Superior temporal gyrus (tissue), 1 donor: ENCODE measurements at regions not wholly inside any gene's neighbourhood (a gene's known extent, or its start where the extent isn't known, plus 50 kb on each side); places are given as distances from the start of the nearest gene placed in this dataset.
A peak's percentile ranks its signal among the peaks of the same experiment; 100 is the strongest.

ENCODE experiments used
- DNase-seq: peaks from one replicate; pipeline ENCODE4 v3.0.0-alpha.2; 2016; ENCODE audit errors: extremely low spot score

DNA sequence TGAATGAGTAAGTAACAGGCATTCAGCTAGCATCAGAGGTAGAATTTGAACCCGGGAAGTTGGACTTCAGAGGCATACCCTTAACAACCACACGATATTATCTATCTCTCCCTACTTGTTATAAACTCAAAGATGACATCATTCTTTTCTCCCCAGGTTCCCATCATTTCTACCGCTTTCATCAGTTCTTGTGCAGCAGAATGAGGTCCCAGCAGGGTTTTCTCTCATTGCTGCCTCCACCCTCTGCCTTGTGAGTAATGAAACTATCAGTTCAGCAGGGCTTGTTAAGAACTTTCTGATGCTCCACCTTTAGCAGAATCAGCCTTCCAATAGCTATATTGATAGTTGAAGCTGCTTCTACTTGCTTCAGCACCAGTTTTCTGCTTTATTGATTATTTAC, 487.5 kb upstream of the KCNMB2 start:
- no peak for DNase-seq

DNA sequence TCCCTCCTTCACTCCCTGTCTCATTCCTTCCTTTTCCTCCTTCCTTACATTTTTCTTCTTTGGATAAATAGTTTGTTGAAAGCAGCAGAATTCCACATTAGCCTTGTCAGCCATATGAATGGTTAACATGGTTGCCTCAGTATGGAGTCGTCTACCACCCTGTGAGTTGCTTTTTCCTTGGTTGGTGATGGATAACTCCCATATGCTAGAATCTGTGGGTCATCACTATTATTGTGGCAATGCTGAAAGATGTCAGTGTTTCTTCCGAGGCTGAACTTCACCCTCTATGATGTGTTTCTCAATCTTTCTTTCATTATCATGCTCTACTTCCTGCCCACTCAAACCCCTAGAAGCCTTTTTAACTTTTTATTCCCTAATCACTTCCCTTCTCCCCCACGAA, 481.8 kb upstream of the KCNMB2 start:
- no peak for DNase-seq

DNA sequence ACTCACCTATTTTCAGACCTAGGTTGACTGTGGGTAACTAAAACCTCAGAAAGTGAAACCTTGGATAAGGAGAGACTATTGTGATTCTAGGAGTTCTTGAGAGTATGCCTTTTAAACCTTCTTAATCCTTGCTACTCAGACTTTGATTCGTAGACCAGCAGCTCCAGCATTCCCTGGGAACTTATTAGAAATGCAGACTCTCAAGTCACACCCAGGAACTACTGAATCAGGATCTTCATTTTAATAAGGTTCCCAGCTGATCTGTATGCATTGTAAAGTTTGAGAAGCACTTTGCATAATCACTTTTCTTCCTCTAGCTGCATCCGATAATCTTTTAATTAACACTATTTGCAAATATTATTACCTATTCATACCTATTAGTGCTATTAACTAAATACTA, 480.3 kb upstream of the KCNMB2 start:
- no peak for DNase-seq

DNA sequence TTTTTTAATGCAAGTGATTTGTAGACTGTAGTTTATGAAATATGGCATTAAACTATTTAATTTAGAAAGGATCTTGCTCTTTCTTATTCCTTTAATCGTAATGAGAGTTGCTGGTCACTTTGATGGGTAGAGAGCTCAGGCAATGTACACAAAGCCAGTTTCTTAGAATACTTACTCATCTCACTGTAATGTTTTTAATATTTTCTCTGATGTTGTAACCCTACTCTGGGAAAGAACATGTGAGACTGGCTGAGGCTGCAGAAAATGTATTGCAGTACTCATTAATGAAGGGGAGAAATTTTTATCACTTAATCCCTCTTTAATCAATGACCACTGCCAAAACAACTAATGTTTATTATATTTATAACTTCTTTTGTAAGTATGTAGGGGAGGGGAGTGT, 479.4 kb upstream of the KCNMB2 start:
- DNase-seq = no peak

DNA sequence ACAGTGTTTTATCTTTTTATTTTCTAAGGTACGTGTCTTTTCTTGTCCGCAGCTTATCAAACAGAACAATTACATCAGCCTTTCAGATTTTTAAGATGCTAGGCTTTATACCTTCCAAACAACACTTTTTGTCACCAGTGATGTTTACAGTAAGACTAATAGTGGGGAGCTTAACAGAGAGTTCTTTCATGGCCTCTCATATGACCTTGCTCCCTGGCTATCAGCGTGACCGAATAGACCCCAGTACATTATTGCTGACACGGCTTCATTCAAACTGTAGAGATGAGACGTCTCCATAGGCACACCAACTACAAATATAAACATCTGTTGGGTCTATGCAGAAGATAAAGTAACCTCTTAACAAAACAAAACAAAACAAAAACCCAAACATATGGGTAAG, 477.6 kb upstream of the KCNMB2 start:
- DNase-seq = no peak

DNA sequence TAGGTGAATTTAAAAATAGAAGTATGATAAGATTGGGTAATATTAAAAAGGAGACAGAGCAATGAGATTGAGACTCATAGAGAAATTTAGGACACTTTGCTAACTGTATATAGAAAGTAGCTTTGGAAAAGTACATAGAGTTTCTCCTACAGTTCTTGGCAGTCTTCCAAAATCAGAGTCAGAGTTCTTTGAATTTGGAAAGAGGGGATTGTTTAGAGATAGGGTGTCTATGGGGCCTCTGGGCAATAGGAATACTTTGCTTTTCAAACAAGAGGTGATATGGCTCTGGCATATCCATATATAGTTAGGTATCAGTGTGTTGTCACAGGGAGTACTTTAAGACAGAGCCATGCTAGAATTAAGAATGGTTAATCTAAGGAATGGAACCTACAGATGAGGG, 477.1 kb upstream of the KCNMB2 start:
- no peak for DNase-seq

DNA sequence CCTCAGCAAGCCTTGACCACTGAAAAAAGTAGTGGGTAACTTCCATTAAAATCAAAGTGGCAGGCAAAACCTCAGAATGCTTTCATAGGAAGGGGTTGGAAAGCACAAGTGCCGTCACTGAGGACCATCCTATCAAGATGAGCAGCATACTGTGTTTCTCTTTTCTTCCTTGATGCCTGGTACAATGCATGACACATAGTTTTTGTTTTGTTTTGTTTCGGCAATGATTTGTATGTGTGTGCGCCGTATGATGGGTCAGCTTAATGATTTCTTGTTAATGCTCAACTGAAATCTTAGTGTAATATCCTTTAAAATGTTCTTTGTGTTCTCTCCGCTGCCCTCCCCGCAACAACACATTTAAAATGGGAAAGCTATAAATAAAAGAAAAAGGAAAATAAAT, 476.4 kb upstream of the KCNMB2 start:
- no peak for DNase-seq

DNA sequence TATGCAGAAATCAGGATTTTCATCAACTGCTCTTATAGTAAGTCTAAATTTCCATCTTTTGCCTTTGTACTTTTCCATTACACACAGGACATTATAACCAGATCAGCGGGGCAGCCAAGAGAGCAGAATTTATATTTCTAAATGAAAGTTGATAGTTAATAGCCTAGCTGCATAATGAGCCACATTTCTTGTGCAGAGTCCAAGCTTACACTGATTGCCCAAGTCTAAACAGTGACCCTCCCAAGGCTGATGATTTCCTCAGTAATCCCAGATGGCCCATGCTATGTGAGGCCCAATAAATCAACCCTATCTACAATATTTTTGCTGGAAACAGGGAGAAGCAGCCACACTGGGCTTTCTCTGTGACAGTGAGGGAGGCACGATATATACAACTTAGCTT, 475.8 kb upstream of the KCNMB2 start:
- no peak for DNase-seq

DNA sequence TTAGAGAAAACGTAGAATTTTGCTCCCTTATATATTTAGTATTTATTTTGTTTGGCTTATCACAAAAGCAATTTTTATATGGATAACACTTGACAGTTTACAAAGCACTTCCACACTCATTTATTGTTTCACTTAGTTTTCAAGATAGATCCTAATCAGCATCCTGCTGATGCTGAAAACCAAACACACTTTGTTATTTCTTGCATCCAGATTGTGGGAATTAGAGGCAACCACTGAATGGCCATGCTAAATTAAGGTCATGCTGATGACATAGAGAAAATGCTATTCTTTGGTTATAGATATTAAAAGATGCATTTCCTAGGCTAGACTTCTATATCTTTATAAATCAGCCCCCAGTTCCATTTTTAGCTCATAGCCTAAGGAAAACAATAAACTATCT, 474.1 kb upstream of the KCNMB2 start:
- DNase-seq = no peak

DNA sequence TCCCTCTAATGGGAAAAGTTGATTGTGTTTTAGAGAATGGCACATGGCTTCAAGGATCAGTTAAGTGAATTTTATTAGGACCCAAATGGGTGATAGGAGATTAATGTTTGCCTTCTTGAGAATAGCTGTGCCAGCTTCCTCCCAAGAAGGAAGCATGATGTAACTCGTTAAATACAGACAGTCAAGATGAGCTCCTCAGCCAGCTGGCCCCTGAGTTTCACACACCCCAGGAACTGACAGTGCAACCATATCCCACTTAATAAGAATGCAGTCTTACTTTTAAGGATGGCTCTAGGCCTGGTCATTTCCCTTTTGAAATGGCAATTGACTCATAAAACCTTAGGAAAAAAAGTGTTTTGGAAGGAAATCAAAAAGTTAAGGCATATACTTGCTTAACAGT, 472.8 kb upstream of the KCNMB2 start:
- no peak for DNase-seq

DNA sequence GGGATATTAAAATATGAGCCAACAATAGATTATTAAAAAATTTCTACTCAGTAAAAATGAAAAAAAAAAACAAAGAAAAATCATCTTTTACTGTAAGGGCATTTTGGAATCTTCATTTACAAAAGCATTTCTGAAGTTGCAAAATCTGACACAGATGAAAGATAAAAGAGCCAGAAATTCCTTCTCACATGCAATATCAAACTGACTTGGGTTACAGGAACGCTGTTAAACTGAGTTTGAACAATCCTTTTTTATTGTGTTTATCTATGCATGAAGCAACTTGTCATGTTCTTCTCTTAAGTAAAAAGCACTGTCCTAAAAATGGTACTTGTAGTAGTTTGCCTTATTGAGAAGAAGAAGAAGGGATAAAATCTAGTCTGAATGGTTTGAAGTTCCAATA, 468.5 kb upstream of the KCNMB2 start:
- DNase-seq = no peak

DNA sequence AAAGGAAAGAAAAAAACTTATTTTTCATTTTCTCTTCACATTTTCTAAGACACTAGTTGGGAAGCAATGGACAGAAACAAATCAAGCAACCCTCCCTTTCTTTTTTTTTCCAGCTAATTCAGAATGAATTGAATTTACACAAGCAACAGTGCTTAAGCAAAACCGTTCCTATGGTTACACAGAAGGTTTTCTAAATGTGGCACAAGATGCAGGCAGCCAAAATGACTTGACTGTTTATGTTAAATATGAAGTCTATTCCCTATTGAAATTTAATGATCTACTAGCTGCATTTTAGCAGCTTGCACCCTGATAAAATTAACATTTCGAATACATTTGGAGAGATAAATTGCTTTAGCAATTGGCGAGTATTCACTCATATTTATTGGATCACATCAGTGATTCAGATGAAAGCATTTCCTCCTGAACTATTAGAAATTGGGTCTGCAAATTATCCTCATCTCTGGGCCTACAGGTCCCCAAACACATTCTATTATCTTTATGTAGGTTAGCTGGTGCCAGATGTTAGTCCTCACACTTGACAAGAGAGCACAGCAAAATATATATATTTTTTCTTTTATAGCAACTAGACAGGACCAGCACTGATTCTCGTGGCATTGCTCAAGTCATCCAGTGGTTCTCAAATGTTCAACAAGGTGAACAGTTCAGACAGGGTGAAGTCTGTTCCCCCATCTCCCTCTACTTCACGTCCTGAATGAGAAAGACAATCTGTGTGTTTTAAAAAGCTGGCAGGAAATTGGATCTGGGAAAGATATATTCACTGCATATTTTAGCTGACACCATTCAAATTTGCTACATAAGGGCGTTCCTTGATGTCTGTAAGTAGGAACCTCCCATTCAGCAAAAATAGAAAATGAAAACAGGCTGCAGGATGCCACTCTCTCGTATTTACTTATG, 463.6 kb upstream of the KCNMB2 start:
- DNase-seq = peak; percentile 73

DNA sequence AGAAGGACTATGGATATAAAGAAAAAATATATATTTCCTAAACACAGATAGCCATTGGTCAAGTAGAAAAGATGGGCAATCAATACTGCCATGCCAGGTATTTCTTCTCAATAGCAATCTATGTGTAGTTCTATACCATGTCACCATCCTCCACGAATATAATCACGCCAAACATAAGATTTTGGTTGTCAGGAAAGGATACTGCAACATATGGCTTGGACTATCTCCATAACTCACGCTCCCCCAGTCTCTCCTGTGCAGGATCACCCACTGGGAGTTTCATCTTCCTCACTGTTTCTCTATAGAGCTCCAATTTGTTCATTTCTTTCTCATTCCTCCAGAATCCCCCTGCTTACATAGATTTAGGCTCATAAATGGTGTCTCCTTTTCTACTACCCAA, 462.9 kb upstream of the KCNMB2 start:
- no peak for DNase-seq

DNA sequence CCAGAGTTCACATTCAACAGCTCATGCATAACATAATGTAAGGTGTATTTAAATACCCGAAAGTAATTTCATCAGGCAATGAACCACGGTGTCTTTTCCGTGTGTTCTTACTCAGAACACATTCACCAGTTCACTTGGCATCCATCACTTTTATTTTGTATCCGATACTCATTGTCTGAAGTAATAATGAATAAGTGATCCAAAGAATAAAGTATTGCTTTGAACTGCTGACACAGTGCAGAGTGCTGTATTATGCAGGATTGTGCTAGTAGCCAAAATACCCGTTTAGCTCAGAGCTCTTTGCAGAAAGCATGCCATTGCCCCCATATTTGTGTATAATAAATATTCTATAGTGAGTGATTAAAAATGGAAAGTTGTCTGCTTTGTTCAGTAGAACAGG, 460.9 kb upstream of the KCNMB2 start:
- DNase-seq = peak; percentile 10

DNA sequence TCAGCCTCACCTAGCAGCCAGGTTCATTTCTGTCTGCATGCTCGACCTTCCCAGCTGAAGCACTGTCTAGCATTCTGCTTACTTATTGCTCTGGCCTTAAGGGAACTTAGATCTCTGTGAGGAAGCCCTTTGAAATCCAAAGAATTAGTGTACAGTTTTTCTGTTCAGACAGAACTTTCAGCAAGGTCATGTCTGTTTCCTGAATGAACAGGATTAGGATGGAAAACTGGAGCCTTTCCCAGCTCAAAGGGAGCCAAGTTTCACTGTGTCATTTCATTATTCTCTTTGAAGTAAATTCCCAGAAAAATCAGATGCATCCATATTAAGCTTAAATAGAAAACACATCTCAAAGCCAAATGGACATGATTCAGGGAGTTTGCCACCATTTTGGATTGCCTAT, 457.3 kb upstream of the KCNMB2 start:
- DNase-seq = peak; percentile 42

DNA sequence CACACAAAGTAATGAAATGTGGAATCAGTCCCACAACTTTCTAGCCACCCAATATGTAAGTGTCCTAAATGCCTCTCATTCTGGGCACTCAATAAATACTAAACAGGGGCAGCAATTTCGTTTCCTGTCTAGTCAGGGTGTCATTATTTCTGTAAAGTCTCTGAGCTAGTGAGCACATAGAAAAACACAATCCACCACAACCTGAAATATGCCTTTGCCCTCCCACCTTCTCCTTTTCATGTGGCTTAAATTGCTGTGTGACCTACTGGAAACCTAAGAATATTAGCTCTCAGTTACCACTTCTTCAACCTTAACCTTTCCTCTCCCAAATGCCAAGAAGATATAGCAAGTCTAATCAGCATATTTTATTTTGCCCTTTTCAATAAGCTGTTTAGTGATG, 456.3 kb upstream of the KCNMB2 start:
- DNase-seq = peak; percentile 14

DNA sequence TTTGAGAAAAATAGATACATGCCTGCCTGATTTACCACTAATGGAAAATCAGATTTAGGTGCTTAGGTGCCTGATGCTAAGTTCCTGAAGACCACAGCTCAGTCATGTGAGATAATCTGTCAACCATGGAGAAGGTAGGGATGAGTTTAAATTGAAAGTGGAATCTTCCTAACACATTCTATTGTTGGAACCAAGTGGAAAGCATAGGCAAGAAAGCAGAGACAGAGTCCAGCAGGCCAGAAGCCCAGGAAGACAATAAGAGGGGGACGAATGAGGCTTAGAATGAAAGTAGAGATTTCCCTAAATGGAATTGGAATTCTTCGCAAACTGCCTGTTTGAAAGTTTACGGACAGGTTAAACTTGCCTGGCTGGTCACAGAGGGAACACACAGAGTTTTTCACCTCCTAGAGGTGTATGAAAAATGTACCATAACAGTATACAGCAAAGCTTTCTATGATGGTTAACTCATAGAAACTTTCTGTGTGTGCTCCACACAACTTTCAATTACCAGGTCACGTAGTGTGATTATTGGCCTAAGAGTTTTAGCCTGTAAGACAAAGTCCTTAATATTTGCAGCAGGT, 453.8 kb upstream of the KCNMB2 start:
- peak; percentile 17 for DNase-seq

DNA sequence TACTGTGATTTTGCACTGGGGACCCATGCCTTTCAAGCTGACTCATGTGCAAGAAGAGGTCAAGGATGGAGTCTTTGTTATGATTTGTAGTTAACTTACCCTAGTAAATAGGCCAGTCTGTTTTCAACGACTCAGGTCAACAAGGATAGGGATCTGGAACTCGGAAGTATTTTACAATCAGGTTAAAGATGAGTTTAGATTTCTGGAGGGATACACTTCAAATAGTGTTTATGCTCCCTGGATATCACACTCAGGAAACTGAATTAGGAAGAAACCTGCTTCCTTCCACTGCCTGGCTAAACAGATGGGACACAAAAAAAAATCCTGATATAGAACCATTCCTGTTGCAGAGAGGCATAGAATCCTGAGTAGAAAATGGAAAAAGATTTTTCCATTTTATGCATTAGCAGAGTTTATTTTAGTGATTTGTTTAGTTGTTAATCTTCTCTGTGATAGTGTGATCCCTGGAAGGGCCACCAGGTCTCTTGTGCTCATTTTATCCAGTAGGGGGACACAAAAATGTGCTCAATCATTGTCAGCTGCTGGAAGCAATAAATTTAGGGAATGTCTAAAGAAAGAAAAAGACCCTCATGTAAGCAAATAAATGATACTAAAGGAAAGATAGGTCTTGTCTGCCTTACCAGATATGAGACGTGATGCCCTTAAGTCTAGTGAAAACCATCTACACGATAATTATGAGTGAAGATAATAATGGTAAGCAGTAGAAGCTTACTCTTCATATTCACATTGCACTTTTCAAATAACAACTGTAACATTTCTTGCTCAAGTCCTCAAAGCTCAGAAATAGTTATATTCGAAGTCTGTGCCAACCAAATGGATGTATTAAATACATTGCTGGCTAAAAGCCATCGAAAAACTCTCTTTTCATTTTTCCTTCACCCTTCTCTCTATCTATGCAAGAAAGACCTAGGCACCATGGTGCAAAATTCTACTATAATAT, 452.1 kb upstream of the KCNMB2 start:
- peak; percentile 66 for DNase-seq

DNA sequence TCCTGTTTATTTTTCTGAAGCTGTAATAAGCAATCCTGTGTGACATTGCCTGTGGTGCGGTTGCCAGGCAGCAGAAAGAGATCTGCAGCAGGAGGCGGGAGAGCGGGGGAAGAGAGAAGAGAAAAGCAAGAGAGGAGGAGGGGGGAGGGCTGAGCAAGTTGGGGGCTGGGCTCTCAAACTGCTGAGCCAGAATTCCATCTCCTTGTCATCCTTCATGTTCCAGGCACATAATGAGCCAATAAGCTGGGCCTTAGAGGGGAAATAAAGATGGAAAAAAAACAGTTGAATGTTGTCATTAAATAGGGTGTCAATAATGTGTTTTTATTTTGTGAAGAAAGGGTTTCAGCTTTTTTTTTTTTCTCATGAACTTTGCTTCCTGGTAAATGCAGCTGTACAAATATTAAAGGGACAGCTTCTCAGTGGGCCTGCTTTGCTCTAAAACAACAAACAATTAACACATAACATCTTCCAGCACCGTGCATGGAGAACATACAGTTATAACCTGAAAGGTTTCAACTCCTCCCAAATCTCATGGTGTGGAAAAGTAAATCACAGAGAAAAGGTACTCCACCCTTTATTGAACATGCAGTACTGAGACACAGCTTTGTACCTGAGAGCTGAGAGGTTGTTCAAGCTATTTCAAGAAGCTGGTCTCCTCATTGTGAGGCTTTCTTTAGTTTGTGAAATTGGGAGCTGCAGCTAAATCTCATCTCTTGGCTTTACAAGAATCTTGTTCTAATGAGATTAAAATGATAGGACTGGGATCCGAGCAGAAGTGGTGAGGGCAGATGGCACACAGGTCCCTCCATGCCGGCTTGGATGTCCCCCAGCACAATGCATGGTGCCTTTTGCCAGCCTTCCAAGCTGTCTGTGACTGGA, 451.1 kb upstream of the KCNMB2 start:
- peak; percentile 85 for DNase-seq

DNA sequence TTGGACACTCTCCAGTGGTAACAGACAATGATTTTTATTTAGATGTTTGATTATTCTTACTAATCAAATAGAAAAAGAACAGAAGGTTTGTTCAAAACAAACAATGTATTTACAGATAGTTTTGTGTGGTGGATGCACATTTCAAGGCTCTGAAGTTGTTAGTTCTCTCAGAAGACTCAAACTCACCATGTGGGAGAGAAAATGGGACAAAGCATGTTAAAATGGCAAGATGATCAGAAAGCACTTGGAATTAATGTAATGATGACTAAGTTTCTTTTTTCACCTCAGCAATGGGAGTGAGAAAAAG, 450.5 kb upstream of the KCNMB2 start:
- no peak for DNase-seq

DNA sequence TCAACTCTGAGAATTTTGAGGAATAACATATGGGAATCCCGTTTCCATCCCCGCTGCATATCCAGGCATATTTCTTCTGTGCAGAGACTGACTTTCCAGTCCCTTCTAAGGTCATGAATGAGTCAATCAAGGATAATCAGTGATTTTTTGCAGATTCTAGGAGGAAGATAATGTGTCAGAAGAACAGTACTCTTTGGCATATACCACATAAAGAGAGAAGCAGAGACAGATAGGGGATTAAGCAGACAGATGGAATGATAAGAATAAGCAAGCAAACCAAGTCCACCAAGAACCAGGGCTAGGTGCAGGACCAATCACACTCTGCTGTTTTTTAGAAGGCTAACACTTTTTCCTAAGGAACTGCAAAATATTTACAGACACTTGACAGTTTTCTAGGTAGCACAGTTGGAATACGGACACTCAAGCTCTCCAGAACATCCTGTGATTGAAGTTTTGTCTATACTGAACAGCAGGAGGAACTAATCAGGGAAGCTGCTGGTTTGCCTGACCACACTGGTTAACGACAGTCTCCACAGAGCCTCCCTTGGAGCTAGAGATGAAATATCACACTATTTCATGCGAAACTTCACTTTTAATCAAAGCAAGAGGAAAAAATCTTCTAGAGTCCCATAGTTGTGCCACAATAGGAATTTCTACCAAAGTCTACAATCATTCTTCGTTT, 450.0 kb upstream of the KCNMB2 start:
- no peak for DNase-seq
